GM12872 (cell line): ENCODE measurements at regions not wholly inside any gene's neighbourhood (a gene's known extent, or its start where the extent isn't known, plus 50 kb on each side); places are given as distances from the start of the nearest gene placed in this dataset.

Experiments used
- CTCF ChIP-seq: IDR thresholded peaks from 3 replicates; pipeline ENCODE4 v1.5.1; 2011; ENCODE audit warnings: low read depth, mild to moderate bottlenecking, low read length, moderate library complexity; ENCODE audit not compliant: insufficient read depth

GRCh38 chr15:73001840-73002239 lies 50.4 kb upstream of the NEO1 start:
- TF ChIP-seq CTCF, result no peak

GRCh38 chr15:73000293-73000692 lies 52.0 kb upstream of the NEO1 start:
- no peak for TF ChIP-seq CTCF

GRCh38 chr15:72999586-72999985 lies 52.7 kb upstream of the NEO1 start:
- TF ChIP-seq CTCF, result no peak

GRCh38 chr15:72998681-72999466 lies 53.4 kb upstream of the NEO1 start:
- no peak for TF ChIP-seq CTCF

- TF ChIP-seq CTCF, result no peak
Measured at GRCh38 chr15:72998226-72998625, 54.0 kb upstream of the NEO1 start.

- no peak for TF ChIP-seq CTCF
Measured at GRCh38 chr15:72995849-72996248, 56.4 kb upstream of the NEO1 start.

- no peak for TF ChIP-seq CTCF
Measured at GRCh38 chr15:72994534-72995177, 57.6 kb upstream of the NEO1 start.
